Progenitor cell of endocrine pancreas (in vitro differentiated cells): ENCODE measurements at regions not wholly inside any gene's neighbourhood (a gene's known extent, or its start where the extent isn't known, plus 50 kb on each side); places are given as distances from the start of the nearest gene placed in this dataset.

ENCODE experiments used
- DNase-seq: peaks from one replicate; pipeline ENCODE4 v3.0.0; 2021; ENCODE audit warnings: low spot score; ENCODE audit not compliant: unreplicated experiment
- H3K27ac Mint-ChIP-seq: 2 replicates; pipeline ENCODE4 v1.8.0; 2021; ENCODE audit warnings: mild to moderate bottlenecking, moderate library complexity, mixed read lengths
- H3K27me3 Mint-ChIP-seq: 2 replicates; pipeline ENCODE4 v1.8.0; 2021; ENCODE audit warnings: mixed read lengths
- H3K36me3 Mint-ChIP-seq: 2 replicates; pipeline ENCODE4 v1.8.0; 2022; ENCODE audit warnings: mixed read lengths; ENCODE audit not compliant: insufficient read depth
- H3K4me1 Mint-ChIP-seq: 2 replicates; pipeline ENCODE4 v1.8.0; 2021; ENCODE audit warnings: low read depth, mixed read lengths
- H3K4me3 Mint-ChIP-seq: 2 replicates; pipeline ENCODE4 v1.8.0; 2021; ENCODE audit warnings: low read depth, mild to moderate bottlenecking, moderate library complexity, mixed read lengths
- H3K9me3 Mint-ChIP-seq: 2 replicates; pipeline ENCODE4 v1.8.0; 2021; ENCODE audit warnings: low read depth, mixed read lengths
- TF ChIP-seq, protein P1 (sequence below): fragments of 200-600 bp; sonication (generic); IDR thresholded peaks from one replicate; pipeline ENCODE4 v1.5.0; 2021; ENCODE audit warnings: antibody characterized with exemption, mild to moderate bottlenecking; ENCODE audit not compliant: unreplicated experiment

DNA sequence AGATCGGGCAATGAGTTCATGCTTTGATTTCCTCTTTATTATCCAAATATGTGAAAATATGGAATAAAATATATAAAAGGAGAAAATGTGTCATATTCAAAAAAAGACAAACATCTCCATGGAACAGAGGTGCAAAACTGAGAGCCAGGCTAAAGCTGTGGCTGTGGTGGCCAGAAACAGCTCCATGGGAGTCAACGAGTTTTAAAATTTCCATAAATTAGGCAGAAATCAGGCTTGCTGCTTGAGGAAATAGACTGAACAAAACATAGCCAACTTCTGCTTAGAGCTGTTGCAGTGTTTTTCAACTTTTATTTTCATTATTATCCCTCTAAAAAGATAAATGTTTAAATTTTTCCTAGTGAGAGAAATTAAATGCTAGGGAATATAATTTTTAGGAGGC is 110.8 kb upstream of the SLC30A5 start:
- H3K27ac Mint-ChIP-seq, result no peak overlapping the region
- H3K9me3 Mint-ChIP-seq, result peaks cover 7% of the 10 kb centered on the region
- no peaks in the 10 kb centered on the region for H3K4me1 Mint-ChIP-seq
- TF ChIP-seq, protein P1, sequence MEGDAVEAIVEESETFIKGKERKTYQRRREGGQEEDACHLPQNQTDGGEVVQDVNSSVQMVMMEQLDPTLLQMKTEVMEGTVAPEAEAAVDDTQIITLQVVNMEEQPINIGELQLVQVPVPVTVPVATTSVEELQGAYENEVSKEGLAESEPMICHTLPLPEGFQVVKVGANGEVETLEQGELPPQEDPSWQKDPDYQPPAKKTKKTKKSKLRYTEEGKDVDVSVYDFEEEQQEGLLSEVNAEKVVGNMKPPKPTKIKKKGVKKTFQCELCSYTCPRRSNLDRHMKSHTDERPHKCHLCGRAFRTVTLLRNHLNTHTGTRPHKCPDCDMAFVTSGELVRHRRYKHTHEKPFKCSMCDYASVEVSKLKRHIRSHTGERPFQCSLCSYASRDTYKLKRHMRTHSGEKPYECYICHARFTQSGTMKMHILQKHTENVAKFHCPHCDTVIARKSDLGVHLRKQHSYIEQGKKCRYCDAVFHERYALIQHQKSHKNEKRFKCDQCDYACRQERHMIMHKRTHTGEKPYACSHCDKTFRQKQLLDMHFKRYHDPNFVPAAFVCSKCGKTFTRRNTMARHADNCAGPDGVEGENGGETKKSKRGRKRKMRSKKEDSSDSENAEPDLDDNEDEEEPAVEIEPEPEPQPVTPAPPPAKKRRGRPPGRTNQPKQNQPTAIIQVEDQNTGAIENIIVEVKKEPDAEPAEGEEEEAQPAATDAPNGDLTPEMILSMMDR, result no peak
- DNase-seq, result no peak
- no peak overlapping the region for H3K4me3 Mint-ChIP-seq
- no peaks in the 10 kb centered on the region for H3K27me3 Mint-ChIP-seq
- H3K36me3 Mint-ChIP-seq, result no peaks in the 10 kb centered on the region

DNA sequence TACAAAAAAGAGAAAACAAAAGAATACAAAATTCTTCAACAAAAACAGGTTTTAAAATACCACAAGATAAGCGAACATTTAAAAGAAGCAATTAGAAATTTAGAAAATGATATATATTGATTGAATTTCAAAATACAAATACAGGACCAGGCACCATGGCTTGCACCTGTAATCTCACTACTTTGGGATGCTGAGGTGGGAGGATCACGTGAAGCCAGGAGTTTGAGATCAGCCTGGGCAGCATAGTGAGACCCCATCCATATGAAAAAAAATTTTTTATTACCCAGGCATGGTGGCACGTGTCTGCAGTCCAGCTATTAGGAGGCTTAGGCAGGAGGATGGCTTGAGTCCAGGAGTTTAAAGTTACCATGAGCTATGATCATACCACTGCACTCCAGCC is 109.9 kb upstream of the SLC30A5 start:
- no peak overlapping the region for H3K4me3 Mint-ChIP-seq
- DNase-seq, result no peak
- TF ChIP-seq, protein P1, result no peak
- peaks cover 4% of the 10 kb centered on the region for H3K9me3 Mint-ChIP-seq
- no peaks in the 10 kb centered on the region for H3K27me3 Mint-ChIP-seq
- H3K36me3 Mint-ChIP-seq, result no peaks in the 10 kb centered on the region
- no peaks in the 10 kb centered on the region for H3K4me1 Mint-ChIP-seq
- no peak overlapping the region for H3K27ac Mint-ChIP-seq

DNA sequence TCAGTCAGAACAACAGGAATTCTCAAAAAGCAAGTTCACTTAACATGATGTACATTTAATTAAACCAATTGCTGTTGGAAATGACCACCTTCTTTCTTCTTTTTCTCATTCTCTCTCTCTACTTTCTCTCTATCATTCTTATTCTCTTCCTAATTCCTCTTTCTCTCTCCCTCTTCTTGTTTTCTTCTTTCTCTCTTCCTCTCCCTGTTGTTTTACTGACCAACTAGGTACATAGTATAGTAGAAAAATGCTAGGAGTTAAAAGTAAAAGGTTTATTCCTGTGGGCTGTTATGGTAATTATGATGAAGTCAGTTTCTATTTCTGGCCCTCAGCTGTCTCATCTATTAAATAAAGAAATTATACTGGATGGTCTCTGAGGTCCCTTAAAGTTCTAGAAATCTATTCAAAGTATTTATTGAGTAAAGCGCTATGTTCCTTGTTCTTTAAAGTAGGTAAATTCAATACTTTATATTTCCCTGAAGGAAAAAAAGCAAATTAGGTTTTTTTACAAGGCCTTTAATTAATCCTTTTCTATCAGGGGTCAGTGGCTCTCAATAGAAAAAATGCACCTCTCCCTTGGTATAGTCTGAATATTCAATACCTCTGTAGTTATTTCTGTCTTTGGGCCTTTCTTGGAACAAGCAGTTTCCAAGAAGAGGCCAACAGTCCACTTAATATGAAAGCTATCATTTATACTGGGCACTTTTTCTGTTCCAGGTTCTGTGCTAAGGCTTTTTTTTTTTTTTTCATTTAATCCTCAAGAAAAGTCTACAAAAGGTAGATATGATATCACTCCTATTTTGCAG is 102.3 kb upstream of the SLC30A5 start:
- Mint-ChIP-seq H3K4me3 (no peak overlapping the region), H3K27me3 (no peaks in the 10 kb centered on the region), H3K36me3 (no peaks in the 10 kb centered on the region), H3K9me3 (no peaks in the 10 kb centered on the region), H3K27ac (no peak overlapping the region), H3K4me1 (no peaks in the 10 kb centered on the region)
- TF ChIP-seq, protein P1, result no peak
- no peak for DNase-seq

DNA sequence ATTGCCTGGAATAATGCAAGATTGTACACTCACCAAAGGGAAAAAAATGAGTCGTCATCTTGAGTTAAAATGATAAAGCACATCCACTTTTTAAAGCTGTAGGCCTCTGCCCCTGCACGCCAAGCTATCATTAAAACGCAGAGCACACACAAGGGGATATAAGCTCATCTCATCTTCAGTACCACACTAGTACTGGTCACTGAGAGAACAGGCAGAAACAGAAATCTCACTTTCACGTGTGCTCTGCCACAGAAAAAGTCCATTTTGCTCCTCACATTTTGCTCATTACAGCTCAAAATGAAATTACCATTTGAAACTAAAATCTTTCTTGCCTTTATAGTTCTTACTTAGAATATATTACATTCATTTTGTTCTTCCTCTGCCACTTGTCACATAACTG is 99.2 kb upstream of the SLC30A5 start:
- TF ChIP-seq, protein P1, result no peak
- Mint-ChIP-seq H3K27ac (no peak overlapping the region), H3K4me3 (no peak overlapping the region), H3K9me3 (no peaks in the 10 kb centered on the region), H3K27me3 (no peaks in the 10 kb centered on the region), H3K4me1 (no peaks in the 10 kb centered on the region), H3K36me3 (no peaks in the 10 kb centered on the region)
- DNase-seq, result no peak

DNA sequence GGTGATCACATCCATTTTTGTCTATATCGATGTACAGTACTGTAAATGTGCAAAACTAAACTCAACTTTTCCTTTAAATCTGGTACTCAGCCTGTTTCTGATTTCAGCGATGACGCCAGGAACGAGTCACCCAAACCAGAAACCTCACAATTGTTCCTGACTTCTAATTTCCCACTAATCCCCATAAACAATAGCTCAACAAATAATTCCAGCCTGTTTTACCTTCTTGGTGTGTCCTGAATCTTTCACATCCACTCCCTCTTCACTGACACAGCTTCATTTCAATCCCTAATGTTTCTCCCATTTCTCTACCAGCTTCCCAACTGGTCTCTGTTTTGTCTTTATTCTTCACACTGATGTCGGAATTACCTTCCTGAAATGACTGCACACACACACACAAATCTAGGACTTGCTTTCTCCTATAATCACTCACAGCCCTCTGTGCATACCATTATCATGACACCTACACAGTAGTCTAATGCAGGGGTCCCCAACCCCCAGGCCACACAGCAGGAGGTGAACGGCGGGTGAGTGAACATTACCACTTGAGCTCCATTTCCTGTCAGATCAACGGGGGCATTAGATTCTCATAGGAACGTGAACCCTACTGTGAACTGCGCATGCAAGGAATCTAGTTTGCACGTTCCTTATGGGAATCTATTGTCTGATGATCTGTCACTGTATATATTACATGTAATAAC is 97.8 kb upstream of the SLC30A5 start:
- no peak for DNase-seq
- H3K36me3 Mint-ChIP-seq, result no peaks in the 10 kb centered on the region
- no peak overlapping the region for H3K27ac Mint-ChIP-seq
- H3K4me3 Mint-ChIP-seq, result no peak overlapping the region
- TF ChIP-seq, protein P1, result no peak
- no peaks in the 10 kb centered on the region for H3K4me1 Mint-ChIP-seq
- no peaks in the 10 kb centered on the region for H3K9me3 Mint-ChIP-seq
- H3K27me3 Mint-ChIP-seq, result no peaks in the 10 kb centered on the region
